Stomach (tissue), 4 donors: ENCODE measurements at regions not wholly inside any gene's neighbourhood (a gene's known extent, or its start where the extent isn't known, plus 50 kb on each side); places are given as distances from the start of the nearest gene placed in this dataset.

ENCODE experiments used
- EP300 ChIP-seq: sonication (generic); formaldehyde crosslinking; IDR thresholded peaks from one replicate; pipeline ENCODE4 v1.6.1; 2017; ENCODE audit warnings: antibody characterized with exemption
- POLR2A ChIP-seq, 4 donors: fragments of 450-650 bp; IDR thresholded peaks; one replicate each; pipeline ENCODE4 v1.6.1; 2016; ENCODE audit warnings: antibody characterized with exemption in 4 of 4, control low read depth in 2 of 4, mild to moderate bottlenecking in 1 of 4, moderate library complexity in 1 of 4
- POLR2AphosphoS5 ChIP-seq, 3 donors: sonication (generic); formaldehyde crosslinking; IDR thresholded peaks; one replicate each; pipeline ENCODE4 v1.6.1; 2016; ENCODE audit warnings: antibody characterized with exemption in 3 of 3
- TF ChIP-seq, protein P1 (sequence below), 7 experiments: fragments of 450-650 bp in 4 of 7; fragments of 200-600 bp in 3 of 7; sonication (generic) in 3 of 7; IDR thresholded peaks; one replicate each; pipeline ENCODE4 v1.5.1; 2016 to 2019; ENCODE audit warnings: antibody characterized with exemption in 7 of 7, control low read depth in 2 of 7, mild to moderate bottlenecking in 1 of 7

DNA sequence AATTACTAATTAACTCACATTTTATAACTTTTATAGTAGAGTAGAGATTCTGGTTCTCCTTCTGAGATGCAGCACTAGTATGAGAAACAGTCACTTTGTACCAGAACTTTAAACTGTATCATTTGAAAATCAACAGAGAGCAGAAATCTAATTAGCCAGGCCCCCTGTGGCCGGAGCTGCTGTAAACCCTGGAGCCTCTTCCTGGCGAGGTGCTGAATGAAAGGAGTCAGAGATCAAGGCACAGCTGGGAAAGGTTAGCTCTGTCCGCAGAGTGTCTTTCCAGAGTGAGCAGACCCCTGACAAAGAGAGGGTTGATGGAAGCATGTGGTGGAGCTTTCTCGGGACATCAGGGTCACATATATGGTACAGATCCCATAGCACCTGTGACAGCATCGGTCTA is 703.8 kb downstream of the RFPL4B start:
- TF ChIP-seq EP300 = no peak
- TF ChIP-seq, protein P1, sequence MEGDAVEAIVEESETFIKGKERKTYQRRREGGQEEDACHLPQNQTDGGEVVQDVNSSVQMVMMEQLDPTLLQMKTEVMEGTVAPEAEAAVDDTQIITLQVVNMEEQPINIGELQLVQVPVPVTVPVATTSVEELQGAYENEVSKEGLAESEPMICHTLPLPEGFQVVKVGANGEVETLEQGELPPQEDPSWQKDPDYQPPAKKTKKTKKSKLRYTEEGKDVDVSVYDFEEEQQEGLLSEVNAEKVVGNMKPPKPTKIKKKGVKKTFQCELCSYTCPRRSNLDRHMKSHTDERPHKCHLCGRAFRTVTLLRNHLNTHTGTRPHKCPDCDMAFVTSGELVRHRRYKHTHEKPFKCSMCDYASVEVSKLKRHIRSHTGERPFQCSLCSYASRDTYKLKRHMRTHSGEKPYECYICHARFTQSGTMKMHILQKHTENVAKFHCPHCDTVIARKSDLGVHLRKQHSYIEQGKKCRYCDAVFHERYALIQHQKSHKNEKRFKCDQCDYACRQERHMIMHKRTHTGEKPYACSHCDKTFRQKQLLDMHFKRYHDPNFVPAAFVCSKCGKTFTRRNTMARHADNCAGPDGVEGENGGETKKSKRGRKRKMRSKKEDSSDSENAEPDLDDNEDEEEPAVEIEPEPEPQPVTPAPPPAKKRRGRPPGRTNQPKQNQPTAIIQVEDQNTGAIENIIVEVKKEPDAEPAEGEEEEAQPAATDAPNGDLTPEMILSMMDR (IDR thresholded peaks at IDR 0.05) = no peak
- TF ChIP-seq POLR2A (IDR thresholded peaks at IDR 0.05) = no peak
- no peak for TF ChIP-seq POLR2AphosphoS5 (IDR thresholded peaks at IDR 0.05)
